Liver (tissue), 2 donors: ENCODE measurements at regions not wholly inside any gene's neighbourhood (a gene's known extent, or its start where the extent isn't known, plus 50 kb on each side); places are given as distances from the start of the nearest gene placed in this dataset.

Experiments
- SP1 ChIP-seq: IDR thresholded peaks from 2 replicates; pipeline ENCODE4 v1.6.1; 2018; ENCODE audit warnings: antibody characterized with exemption, mild to moderate bottlenecking
- TF ChIP-seq, protein P1 (sequence below): IDR thresholded peaks from 2 replicates; pipeline ENCODE4 v1.6.1; 2016; ENCODE audit warnings: antibody characterized with exemption, mild to moderate bottlenecking
- TF ChIP-seq, protein P2 (sequence below): IDR thresholded peaks from 2 replicates; pipeline ENCODE4 v1.6.1; 2016; ENCODE audit warnings: antibody characterized with exemption
- donor health status: healthy.

DNA sequence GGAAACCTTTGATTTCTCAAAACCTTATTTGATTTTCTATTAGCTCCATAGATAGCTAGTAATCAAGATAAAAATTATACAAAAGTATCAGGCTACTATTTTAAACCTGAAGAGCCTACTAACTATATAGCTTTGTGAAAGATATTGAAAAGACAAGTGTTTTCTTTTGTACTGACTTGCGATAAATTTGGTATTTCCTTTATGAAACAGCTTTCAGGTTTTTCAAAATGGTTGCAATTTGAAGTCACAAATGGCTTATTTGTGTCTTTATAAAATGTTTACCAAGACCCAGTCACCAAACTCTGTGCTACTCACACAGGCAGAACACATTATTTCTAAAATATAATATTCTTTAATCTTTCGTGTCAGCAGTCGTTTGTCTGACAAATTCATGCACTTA is 167.5 kb upstream of the ALCAM start:
- TF ChIP-seq, protein P1, sequence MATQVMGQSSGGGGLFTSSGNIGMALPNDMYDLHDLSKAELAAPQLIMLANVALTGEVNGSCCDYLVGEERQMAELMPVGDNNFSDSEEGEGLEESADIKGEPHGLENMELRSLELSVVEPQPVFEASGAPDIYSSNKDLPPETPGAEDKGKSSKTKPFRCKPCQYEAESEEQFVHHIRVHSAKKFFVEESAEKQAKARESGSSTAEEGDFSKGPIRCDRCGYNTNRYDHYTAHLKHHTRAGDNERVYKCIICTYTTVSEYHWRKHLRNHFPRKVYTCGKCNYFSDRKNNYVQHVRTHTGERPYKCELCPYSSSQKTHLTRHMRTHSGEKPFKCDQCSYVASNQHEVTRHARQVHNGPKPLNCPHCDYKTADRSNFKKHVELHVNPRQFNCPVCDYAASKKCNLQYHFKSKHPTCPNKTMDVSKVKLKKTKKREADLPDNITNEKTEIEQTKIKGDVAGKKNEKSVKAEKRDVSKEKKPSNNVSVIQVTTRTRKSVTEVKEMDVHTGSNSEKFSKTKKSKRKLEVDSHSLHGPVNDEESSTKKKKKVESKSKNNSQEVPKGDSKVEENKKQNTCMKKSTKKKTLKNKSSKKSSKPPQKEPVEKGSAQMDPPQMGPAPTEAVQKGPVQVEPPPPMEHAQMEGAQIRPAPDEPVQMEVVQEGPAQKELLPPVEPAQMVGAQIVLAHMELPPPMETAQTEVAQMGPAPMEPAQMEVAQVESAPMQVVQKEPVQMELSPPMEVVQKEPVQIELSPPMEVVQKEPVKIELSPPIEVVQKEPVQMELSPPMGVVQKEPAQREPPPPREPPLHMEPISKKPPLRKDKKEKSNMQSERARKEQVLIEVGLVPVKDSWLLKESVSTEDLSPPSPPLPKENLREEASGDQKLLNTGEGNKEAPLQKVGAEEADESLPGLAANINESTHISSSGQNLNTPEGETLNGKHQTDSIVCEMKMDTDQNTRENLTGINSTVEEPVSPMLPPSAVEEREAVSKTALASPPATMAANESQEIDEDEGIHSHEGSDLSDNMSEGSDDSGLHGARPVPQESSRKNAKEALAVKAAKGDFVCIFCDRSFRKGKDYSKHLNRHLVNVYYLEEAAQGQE = no peak
- TF ChIP-seq, protein P2, sequence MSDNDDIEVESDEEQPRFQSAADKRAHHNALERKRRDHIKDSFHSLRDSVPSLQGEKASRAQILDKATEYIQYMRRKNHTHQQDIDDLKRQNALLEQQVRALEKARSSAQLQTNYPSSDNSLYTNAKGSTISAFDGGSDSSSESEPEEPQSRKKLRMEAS = no peak
- TF ChIP-seq SP1 = no peak
